ENCODE measurements at regions not wholly inside any gene's neighbourhood (a gene's known extent, or its start where the extent isn't known, plus 50 kb on each side); places are given as distances from the start of the nearest gene placed in this dataset.

- no peak for DNase-seq
Measured at GRCh38 chr1:220983877-220984635, 104.8 kb downstream of the HLX start.

DNA sequence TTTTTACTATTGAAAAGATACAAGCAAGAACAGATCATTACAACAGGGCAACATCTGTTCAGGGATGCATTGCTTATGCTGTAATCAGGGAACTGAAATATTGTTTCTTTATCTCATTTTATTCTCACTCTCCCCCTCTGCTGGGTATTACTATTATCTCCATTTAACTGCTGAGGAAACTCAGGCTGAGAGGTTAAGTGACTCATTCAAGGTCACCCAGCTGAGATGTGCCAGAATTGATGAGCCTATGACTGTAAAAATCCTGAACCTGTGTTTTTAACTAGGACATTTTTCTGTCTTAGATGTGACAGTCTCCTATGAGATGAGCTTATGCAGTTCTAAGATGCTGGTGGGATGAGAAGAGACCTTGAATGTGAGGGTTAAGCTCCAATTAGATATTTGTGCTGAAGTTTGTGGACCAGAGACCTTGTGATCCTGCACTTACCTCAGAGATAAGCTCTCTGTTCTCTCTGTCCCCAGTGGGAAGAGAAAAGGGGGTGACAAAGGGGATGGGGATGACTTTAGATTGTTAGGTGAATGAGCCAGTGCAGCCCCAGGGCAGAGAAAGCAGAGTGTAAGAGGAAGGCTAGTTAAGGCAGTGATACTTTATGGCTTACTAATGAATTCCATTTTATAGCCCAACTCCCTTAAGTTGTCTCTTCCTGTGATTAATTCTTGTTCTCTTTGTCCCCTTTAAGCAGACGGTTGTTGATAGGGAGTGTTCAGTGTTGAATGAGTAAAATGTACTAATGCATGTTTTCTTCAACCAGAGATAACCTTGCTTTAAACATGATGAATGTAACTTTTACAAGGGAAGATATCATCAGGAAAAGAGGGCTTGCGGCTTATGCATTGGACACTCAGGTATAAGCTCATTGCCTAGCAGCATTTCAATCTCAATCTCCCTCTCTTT is 111.4 kb downstream of the HLX start:
- DNase-seq: no peak

DNA sequence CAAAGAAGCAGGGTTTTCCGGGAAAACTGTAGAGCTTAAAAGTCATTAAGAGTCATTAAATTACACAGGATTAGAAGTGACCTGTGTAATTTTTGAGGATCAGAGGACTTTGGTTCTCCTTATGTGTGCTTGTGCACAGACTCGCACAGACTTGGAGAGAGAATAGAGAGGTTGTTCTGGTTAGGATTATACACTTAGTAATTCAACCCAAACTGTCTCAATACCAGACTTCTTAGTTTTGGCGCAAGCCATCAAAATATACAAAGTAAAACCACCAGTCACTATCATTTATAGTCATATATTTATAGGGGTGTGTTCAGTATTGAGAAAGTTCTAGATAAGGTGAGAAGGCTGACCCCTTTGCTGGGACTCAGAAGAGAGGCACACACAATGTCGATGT is 112.3 kb downstream of the HLX start:
- DNase-seq: no peak

- no peak for DNase-seq
Measured at GRCh38 chr1:220991959-220992704, 112.9 kb downstream of the HLX start.

DNA sequence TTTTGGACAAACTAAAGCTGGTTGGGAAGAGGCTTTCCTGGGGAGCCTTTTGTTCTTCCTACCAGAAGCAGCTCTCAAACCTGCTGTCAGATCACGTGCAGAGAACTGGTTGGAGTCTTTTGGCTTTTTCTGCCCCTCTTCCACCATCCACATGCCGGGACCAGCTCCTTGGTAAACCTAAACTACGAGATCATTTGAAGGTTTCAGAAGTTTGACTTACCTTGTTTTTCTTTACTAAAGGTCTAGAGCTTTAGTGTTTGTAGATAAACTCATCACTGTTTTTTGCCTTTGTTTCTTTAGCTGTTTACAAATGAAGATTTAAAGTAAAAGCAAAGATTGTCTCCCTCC is 113.4 kb downstream of the HLX start:
- no peak for DNase-seq

- no peak for DNase-seq
Measured at GRCh38 chr1:220994671-220995070, 115.4 kb downstream of the HLX start.

- no peak for DNase-seq
Measured at GRCh38 chr1:220997791-220998190, 118.5 kb downstream of the HLX start.

DNA sequence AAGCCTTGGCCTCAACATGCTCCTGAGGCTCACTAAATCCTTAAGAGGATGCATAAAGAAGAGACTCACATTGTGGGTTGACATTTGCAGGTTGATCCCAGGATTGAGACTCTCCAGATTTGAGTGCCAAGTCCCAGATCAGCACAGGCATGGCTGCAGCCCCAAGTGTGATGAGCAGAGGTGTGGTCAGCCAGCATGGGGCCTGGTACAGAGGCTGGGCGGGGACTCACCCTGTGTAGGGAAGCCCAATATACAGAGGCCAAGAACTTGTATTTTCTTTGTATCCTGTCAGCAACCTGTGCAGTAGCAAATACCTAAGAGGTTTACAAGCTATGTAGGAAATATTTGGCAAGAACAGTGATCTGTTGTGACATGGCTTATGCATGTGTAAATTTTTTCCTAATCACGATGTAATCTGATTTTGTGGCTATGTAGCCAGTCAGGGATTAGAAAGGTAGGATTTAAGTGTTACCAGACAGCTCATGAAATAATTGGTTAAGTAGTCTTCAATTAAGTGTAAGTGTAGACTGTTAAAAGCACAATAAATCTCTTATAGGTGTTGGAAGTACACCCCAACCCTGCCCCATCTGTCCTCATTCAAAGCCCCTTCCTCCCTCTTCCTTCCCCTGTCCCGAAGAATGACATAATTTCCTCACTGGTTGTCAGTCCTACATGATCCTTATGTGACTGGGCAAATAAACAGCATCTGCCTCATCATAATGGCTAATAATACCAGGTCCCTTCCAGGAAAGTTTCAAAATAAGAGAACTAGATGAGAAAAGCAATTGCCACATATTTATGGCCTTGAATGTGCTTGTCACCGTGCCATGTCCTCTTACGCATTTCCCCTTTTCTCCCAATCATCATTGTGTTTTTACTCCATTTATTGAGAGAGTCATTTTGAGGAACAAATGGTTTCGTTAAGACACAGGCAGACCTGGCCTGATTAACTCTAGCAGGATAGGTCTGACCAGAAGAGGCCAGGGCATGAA is 120.9 kb downstream of the HLX start:
- no peak for DNase-seq

GRCh38 chr1:221001167-221001566 is 121.9 kb downstream of the HLX start:
- no peak for DNase-seq

DNA sequence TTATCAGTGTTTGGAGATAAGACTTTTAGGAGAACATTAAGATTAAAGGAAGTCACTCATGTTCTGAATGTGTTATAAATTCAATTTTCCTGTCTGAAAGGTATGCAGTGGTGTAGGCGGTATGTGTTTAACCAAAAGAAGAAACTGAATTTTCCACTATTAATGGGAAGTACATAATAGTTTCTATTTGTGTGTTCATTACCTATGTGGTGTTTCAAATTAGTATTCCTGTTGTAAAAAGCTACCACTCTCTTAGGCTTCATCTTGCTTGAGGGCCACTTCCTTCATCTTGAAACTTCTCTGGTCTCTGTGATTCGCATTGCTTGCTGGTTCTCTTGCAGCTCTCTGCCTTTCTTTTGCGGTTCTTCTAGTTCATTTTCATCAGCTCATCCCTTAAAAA is 123.4 kb downstream of the HLX start:
- DNase-seq: no peak

- no peak for DNase-seq
Measured at GRCh38 chr1:221011145-221011544, 131.9 kb downstream of the HLX start.

DNA sequence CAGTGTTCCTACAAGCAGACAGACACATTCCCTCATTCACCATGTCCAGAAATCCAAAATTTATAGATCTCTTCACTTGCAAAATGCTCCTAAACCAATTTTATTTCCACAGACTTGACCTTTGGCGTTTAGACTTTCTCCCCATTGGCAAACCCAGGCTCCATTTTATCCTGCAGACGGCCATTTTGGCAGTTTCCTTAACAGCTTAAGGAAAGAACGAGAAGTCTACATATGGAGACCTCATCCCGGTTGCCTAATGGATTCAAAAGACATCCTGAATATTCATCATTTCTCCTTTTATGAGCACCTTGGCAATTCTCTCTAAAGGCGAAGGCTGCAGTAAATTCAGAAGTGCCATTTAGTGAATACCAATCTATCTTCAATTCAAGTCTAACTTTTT is 132.9 kb downstream of the HLX start:
- DNase-seq: no peak

GRCh38 chr1:221013691-221014660 is 134.7 kb downstream of the HLX start:
- DNase-seq: no peak

DNA sequence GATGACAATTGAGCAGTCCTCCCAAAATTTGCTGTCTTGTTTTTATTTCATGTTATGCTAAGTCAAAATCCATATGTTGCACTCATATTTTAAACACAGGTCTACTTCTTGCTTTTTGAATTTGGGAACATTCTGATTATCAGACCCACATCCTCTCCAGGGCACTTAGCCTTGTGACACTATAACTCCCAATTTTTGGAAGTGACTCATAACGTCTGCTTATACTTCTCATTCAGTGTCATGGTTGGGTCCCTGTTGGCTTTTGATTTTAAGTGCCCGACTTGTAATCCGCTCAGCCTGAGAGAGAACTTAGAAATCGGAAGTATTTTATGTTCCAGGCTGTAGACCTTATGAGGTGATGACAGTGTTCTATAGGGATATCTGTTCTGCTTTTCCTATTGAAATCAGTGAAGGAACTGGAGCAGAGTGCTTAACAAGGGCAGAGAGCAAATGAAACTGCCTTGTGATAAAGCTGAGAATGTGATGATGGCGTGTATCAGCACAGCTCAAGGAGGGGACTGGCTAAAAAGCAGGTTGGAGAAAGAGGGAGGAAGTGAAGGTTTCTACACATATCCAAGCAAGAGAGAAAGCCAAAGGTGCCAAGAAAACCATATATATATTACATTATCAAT is 136.0 kb downstream of the HLX start:
- DNase-seq: no peak

GRCh38 chr1:221016751-221017150 is 137.5 kb downstream of the HLX start:
- peak; percentile 9 for DNase-seq

- DNase-seq: no peak
Measured at GRCh38 chr1:221018414-221018813, 139.2 kb downstream of the HLX start.

GRCh38 chr1:221022331-221022730 is 143.1 kb downstream of the HLX start:
- DNase-seq: no peak

DNA sequence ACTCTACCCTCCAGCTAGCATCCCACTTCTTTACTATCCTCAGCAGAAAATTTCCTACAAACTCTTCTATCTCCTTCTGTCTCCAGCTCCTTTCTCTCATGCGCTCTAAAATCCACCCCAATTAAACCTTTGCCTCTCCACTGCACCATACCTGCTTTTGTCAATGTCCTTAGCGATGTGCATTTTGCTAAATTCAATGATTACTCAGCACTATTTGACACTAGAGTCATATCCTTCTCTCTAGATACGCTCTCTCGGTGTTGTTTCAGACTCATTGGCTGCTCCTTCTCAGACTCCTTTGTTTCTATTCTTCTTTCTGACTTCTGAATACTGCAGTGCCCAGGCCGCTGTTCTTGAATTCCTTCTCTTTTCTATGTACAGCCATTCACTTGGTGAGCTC is 144.2 kb downstream of the HLX start:
- no peak for DNase-seq

DNA sequence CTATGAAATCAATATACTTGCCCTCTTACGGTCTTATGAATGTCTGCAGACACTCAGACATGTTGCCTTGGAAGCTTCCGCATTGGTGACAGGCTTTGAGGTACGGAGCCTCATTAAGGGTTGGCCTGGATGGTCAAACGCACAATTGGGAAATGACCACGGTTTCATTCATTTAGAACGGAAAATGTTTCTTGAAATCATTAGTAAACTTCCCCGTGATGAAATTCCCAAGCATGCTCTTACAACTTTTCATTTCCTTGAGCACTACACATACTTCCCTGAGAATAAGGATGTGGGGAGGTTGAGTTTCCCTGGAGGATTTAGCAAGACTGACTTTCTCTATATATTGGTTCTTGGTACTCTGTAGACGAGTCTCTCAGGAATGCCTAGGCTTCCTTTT is 146.3 kb downstream of the HLX start:
- DNase-seq: no peak

DNA sequence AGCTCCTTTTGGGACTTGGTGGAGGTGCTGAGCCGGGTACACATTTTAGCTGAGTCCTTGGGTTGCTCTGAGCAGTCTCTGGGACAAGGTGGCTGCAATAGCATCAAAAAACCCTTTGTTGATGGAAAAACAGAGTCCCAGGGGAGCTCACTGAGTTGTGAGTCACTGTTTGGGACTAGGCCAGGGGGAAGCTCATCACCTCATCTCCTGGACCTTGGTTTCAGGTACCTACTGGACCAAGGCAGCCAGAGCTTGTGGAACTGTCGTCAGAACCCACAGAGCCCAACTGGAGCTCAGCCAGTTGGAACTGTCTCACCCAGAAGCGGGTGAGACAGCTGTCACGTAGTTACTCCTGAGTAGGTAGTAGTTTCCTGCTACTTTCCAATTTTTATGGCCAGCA is 146.7 kb downstream of the HLX start:
- no peak for DNase-seq
